ENCODE measurements at regions not wholly inside any gene's neighbourhood (a gene's known extent, or its start where the extent isn't known, plus 50 kb on each side); places are given as distances from the start of the nearest gene placed in this dataset.

- H3K4me3 ChIP-seq (ENCODE audit: low read depth, low read length), result no peak overlapping the region
- Mint-ChIP-seq H3K36me3 (ENCODE audit: insufficient read depth, unreplicated experiment) (no peaks in the 10 kb centered on the region), H3K4me1 (ENCODE audit: low read depth, unreplicated experiment) (no peaks in the 10 kb centered on the region)
Observed at GRCh38 chr4:12231098-12231497, 802.4 kb upstream of the HS3ST1 start.

GRCh38 chr4:12221031-12221430 lies 792.3 kb upstream of the HS3ST1 start:
- ChIA-PET CTCF (no interaction called here), POLR2A (no interaction called here)
- no peaks in the 10 kb centered on the region for H3K36me3 Mint-ChIP-seq (ENCODE audit: insufficient read depth, unreplicated experiment)
- BruUV-seq (replicated peaks), result no TSS peak
- no peak overlapping the region for H3K4me3 Mint-ChIP-seq (ENCODE audit: unreplicated experiment)
- DNase-seq, result no peak
- H3K9me3 Mint-ChIP-seq (ENCODE audit: unreplicated experiment), result no peaks in the 10 kb centered on the region
- H3K4me1 ChIP-seq, result no peaks in the 10 kb centered on the region
- H3K36me3 ChIP-seq (ENCODE audit: control insufficient read depth, insufficient read depth, low read length), result no peaks in the 10 kb centered on the region
- no peak for TF ChIP-seq CTCF (IDR thresholded peaks at IDR 0.05; ENCODE audit: insufficient read depth in 1 of 2, low read depth in 1 of 2, low read length in 1 of 2, severe bottlenecking in 1 of 2, unreplicated experiment in 1 of 2)
- no peaks in the 10 kb centered on the region for H3K27me3 ChIP-seq (replicated peaks; ENCODE audit: control insufficient read depth, insufficient read depth, low read length)
- H3K9me3 ChIP-seq, result no peaks in the 10 kb centered on the region
- H3K4me3 ChIP-seq (ENCODE audit: low read depth, low read length), result no peak overlapping the region
- intact Hi-C loops (cut with micrococcal nuclease; ENCODE audit: unreplicated experiment), result no loop called here
- no peak overlapping the region for H3K27ac Mint-ChIP-seq (ENCODE audit: unreplicated experiment)
- H3K27me3 Mint-ChIP-seq (ENCODE audit: insufficient read depth, unreplicated experiment), result no peaks in the 10 kb centered on the region
- no peaks in the 10 kb centered on the region for H3K4me1 Mint-ChIP-seq (ENCODE audit: low read depth, unreplicated experiment)

More at GRCh38 chr4:12231098-12231497, 802.4 kb upstream of the HS3ST1 start:
- DNase-seq, result no peak
- Histone ChIP-seq H3K4me1 (no peaks in the 10 kb centered on the region), H3K36me3 (ENCODE audit: control insufficient read depth, insufficient read depth, low read length) (no peaks in the 10 kb centered on the region), H3K9me3 (no peaks in the 10 kb centered on the region), H3K27me3 (replicated peaks; ENCODE audit: control insufficient read depth, insufficient read depth, low read length) (no peaks in the 10 kb centered on the region)
- Mint-ChIP-seq H3K4me3 (ENCODE audit: unreplicated experiment) (no peak overlapping the region), H3K9me3 (ENCODE audit: unreplicated experiment) (no peaks in the 10 kb centered on the region), H3K27ac (ENCODE audit: unreplicated experiment) (no peak overlapping the region), H3K27me3 (ENCODE audit: insufficient read depth, unreplicated experiment) (no peaks in the 10 kb centered on the region)
- intact Hi-C loops (cut with micrococcal nuclease; ENCODE audit: unreplicated experiment), result no loop called here
- BruUV-seq (replicated peaks), result no TSS peak
- POLR2A ChIA-PET, result no interaction called here
- no peak for TF ChIP-seq CTCF (IDR thresholded peaks at IDR 0.05; ENCODE audit: insufficient read depth in 1 of 2, low read depth in 1 of 2, low read length in 1 of 2, severe bottlenecking in 1 of 2, unreplicated experiment in 1 of 2)
- CTCF ChIA-PET, result no interaction called here

GRCh38 chr4:12211636-12212035 lies 782.9 kb upstream of the HS3ST1 start:
- Mint-ChIP-seq H3K36me3 (ENCODE audit: insufficient read depth, unreplicated experiment) (no peaks in the 10 kb centered on the region), H3K4me3 (ENCODE audit: unreplicated experiment) (no peak overlapping the region), H3K27ac (ENCODE audit: unreplicated experiment) (no peak overlapping the region), H3K4me1 (ENCODE audit: low read depth, unreplicated experiment) (no peaks in the 10 kb centered on the region), H3K27me3 (ENCODE audit: insufficient read depth, unreplicated experiment) (peaks cover 5% of the 10 kb centered on the region), H3K9me3 (ENCODE audit: unreplicated experiment) (no peaks in the 10 kb centered on the region)
- POLR2A ChIA-PET, result no interaction called here
- no peak for TF ChIP-seq CTCF (IDR thresholded peaks at IDR 0.05; ENCODE audit: insufficient read depth in 1 of 2, low read depth in 1 of 2, low read length in 1 of 2, severe bottlenecking in 1 of 2, unreplicated experiment in 1 of 2)
- H3K36me3 ChIP-seq (ENCODE audit: control insufficient read depth, insufficient read depth, low read length), result no peaks in the 10 kb centered on the region
- no peak for DNase-seq
- no TSS peak for BruUV-seq (replicated peaks)
- CTCF ChIA-PET, result no interaction called here
- H3K27me3 ChIP-seq (replicated peaks; ENCODE audit: control insufficient read depth, insufficient read depth, low read length), result no peaks in the 10 kb centered on the region
- no peaks in the 10 kb centered on the region for H3K9me3 ChIP-seq
- intact Hi-C loops (cut with micrococcal nuclease; ENCODE audit: unreplicated experiment), result no loop called here
- no peak overlapping the region for H3K4me3 ChIP-seq (ENCODE audit: low read depth, low read length)
- no peaks in the 10 kb centered on the region for H3K4me1 ChIP-seq

Measured in Caco-2 (cell line).